HG03039 (cell line): ENCODE measurements at regions not wholly inside any gene's neighbourhood (a gene's known extent, or its start where the extent isn't known, plus 50 kb on each side); places are given as distances from the start of the nearest gene placed in this dataset.
A peak's percentile ranks its signal among the peaks of the same experiment; 100 is the strongest.

Experiments used
- ATAC-seq: cut with Tn5 transposase; IDR thresholded peaks from one replicate; pipeline ENCODE4 v1.9.1; 2021; ENCODE audit warnings: mild to moderate bottlenecking, moderate library complexity; ENCODE audit not compliant: unreplicated experiment

DNA sequence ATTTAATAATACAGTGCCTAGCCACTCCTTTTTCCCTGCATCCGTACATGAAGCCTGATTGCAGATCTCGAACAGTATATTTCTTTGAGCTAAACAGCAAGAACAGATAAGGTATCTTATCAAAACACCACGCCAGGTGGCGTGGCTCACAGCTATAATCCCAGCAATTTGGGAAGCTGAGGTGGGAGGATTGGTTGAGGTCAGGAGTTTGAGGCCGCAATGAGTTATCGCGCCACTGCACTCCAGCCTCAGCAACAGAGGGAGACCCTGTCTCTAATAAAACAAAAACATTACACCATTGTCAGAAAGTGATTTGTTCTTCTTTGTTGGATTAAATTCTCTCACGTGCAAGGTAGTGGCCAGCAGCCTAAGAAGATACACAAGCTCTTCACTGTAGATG is 291.2 kb upstream of the DMRT1 start:
- no peak for ATAC-seq

DNA sequence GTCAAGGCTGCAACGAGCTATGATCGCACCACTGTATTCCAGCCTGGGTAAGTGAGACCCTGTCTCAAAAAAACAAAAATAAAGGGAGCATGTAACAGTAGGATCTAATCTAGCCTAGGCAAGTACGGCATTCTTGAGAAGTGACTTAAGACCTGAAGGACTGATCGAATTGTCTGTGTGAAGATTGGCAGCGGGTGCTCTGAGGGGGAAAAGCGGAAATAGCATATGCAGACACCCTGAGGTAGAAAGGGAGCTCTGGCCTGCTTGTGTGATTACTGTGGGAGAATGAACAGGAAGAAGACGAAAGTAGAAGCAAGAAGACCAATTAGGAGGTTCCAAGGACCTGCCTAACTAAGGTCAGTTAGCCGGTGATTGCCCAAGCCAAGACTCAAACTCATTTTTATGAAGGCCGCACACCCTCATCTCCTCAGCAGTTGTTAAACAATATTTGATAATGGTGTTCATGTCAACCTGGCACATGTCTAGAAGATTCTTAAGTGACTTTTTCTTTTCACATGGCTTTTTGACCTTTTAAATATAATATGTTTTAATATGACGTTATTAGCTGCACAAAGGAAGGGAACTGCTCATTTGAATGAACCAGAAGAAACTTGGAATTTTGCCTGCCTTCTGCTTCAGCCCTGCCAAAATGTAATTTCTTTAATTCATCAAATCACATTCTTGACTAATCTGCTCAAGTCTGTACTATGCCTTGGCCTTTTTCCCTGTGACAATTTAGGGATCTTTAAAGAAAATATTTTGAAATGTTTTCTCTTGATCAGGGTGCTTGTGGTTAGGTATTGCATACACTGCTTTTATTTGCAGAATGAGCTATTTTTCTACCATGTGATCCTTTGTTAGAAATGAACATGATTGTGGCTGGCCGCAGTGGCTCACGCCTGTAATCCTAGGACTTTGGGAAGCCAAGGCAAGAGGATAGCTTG is 289.2 kb upstream of the DMRT1 start:
- ATAC-seq: no peak

DNA sequence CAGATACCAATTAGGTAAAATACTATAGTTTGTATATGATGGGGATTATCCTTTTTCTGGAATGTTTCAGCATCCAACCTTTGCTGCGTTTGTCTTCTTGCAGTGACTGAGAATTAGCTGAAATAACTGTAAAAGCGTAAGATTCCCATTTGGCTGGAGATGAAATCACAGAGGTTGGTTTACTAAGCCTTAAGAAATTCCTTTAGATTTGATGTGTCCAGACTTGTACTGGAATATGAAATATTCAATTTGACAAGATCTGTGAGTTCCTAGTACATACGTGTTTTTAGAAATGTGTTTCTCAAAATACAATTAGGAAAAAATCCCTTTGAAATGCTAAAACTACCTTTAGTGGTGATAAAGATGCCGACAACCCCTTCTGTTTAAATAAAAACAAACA is 286.0 kb upstream of the DMRT1 start:
- ATAC-seq: no peak

DNA sequence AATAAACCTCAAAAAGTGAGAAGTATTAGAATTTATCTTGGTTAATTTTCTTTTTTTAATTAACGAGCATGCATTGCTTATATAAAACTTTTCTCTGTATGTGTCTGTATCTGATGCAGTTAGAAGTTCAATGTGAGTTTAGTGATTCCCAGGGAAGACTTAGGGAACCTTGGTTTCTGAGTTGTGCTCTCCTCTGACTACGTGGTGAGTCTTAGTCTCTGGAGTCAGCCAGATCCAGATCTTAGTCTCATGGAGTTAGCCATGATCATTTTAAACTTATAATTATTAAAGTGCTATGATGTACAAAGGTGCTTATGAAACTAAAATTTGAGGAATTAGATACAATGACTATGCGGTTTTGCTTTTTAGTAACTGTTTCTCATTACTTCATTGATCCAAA is 285.3 kb upstream of the DMRT1 start:
- no peak for ATAC-seq

DNA sequence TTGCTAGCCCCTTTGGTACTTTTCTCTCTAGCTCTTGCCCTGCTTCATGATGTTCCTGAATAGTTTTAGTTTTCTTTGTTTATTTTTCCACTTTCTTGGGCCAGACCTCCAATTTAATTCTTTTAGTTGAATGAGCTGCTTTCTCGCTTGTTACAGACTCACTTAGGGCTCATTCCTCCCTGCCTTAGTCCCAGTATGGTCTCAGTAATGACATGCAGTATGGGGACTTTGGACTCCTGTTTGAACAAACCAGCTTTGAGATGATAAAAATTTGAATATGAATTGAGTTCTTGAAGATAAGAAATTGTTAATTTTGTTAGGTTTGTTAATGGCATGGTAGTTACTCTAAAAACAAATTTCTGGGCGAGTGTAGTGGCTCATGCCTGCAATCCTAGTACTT is 284.8 kb upstream of the DMRT1 start:
- no peak for ATAC-seq

DNA sequence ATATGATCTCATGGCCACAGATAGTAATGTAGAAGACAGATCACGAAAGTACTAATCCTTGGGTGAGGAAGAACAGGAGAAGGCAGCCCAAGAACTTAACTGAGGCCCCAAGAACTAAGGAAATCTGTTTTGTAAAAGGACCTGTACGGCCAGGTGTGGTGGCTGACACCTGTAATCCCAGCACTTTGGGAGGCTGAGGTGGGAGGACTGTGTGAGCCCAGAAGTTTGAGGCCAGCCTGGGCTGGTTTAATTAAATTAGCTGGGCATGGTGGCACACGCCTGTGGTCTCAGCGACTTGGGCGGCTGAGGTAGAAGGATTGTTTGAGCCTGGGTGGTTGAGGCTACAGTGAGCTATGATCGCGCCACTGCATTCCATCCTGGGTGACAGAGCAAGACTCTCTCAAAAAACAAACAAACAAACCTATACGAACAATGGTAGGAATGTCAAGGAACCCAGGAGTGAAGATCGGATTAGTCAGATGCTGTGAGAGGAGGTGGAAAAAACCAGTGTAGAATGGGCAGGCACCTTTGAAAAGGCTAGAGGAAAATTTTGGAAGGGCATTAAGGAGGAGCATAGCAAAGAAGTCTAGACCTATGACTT is 283.8 kb upstream of the DMRT1 start:
- ATAC-seq: no peak

DNA sequence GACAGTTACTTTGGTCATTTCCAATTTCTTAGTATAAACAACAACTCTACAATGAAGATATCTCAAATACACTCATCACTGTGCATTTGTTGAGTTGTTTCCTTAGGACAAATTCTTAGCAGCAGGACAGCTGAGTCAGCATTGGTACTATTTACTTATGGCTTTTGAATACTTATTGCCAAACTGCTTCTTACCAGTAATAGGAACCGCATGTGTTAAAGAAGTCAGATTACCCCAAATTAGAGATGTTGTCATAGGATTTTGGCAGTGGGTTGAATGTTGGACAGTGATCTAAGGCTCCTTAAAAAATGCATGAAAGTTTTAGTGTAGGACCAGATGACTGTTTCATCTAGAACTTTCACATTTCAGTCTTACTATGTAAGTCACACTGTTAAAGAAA is 280.1 kb upstream of the DMRT1 start:
- ATAC-seq: no peak

DNA sequence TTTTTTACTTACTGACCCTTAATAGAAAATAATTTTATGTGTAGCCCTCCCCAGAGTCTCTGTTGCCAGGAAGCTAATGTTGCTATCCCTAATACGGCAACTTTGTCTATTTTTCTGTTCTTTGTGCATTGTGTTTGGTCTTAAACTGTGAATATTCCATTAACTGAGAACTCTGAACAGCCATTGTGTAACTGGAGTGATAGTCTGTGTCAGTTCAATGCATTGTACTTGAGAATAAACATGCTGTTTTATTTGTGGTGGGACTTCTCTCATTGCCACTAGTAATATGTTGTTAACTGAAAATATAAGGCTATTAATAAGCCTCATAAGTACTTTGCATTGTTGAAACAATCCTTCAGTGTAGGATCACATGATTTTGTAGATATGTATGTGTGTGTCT is 278.3 kb upstream of the DMRT1 start:
- ATAC-seq: no peak

DNA sequence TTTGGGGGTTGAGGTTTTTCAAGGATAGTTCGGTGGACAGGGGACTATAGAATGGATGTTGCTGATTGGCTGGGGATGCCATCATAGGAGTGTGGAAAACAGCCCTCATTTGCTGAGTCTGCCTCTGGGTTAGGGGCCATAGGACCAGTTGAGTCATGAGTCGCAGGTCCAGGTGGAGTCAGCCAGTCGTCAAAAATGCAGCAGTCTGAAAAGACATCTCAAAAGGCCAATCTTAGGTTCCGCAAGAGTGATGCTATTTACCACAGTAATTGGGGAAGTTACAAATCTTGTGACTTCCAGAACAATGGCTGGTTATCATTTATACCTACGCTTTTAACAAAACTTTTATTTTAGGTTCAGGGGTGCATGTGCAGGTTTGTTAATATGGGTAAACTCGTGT is 276.0 kb upstream of the DMRT1 start:
- no peak for ATAC-seq

DNA sequence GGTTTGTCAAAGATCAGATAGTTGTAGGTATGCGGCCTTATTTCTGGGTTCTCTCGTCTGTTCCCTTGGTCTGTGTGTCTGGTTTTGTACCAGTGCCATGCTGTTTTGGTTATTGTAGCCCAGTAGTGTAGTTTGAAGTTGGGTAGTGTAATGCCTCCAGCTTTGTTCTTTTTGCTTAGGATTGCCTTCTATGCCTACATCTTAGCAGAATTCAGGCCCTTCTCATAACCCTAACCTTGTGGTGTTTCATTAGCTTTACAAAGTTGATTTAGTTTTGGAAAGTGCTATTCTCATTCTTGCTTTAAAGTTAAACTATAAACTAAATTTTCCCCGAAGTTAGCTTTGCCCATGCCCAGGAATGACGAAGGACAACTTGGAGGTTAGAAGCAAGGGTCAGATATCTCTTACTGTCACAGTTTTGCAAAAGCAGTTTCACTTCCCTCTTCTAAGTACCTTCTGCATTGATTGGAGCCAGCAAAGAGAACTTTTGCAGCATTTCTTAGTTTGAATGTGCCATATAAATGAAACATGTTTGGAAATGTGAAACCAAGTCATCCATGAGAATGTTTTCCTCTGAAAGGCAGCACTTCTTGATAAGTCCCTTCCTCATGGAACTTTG is 274.3 kb upstream of the DMRT1 start:
- peak; percentile 56 for ATAC-seq

DNA sequence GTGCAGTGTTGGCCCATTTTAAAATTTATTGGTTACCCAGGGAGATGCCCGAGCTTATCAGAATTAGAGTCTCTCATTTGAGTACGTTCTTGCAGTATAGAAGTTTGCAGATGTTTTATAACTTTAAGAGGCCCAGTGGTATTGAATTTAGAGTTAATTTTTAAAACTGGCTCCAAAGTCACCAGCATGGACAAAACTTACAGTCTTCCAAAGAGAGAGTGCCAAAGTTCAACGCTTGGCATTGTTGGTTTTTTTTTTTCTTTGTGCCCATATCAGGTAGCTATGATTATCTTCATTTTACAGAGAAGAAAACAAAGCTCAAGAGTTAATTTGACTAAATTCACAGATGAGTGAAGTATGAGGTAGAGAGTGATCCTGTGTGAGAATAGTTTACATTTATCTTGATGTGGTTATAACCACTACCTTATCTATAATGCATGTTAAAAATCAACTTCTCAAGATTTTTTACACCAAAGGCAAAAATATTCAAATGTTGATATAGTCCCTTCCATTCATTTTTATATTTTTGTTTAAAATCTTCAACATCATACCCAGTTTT is 273.7 kb upstream of the DMRT1 start:
- no peak for ATAC-seq

DNA sequence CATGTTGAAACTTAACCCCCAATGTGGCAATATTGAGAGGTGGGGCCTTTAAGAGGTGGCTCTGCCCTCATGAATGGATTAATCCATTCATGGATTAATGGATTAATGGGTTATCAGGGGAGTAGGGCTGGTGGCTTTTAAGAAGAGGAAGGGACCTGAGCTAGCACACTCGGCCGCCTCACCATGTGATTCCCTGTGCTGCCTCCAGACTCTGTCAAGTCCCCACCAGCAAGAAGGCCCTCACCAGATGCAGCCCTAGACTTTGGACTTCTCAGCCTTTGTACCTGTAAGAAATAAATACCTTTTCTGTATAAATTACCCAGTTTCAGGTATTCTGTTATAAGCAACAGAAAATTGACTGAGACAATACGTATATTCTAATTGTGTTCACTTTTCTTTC is 272.2 kb upstream of the DMRT1 start:
- ATAC-seq: no peak

DNA sequence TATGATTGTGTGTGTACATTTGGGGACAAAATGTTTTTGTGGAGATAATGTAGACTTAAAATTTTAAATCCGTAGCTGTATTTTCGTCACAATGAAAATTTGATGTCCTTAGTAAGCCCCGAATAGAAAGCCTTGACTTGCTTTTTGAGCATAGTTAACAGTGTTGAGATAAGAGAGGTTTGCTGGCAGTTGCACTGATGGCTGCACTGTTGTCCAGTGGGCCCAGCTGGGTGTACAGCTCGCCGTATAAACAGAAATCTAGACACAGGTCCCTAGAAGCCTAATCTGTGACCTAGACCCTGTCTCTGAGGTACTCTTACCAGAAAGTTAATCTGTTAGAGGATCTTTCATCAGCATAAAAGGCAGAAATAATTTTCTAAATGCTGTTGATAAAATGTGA is 271.3 kb upstream of the DMRT1 start:
- ATAC-seq: no peak

DNA sequence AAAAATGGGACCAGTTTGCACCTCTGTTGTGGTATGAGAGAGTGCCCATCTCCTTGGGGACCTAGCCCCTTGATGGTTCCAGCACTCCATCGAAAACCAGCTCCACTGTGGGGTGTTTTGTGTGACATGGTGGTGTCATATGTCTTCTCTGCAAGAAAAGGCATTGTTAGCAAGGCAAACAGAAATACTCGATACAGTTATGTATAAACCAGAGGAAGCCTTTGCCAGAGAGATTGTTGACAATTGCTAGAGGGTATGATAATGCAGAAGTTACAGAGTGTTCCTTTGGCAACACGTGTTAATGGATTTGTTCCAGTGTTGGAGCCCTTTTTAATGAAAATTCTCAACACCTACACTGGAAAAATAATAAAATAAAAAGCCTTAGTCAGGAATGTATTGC is 270.4 kb upstream of the DMRT1 start:
- ATAC-seq: no peak

DNA sequence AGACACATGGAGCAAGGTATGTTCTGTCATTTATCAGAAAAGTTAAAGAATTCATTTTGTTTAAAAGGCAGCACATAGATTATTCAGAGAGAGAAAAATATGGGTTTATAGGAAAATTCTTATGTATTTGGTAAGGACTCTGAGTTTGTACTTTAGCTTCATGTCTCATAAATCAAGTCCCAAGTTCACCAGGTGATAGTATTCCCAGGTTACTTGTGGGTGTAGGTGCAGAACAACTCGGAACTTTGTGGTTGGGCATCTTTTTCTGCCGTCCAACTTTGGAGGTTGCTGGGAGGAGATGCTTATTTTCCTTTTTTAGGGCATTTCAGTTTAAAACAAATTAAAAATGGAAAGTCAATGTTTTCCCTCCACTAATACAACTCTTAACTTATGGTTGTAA is 269.8 kb upstream of the DMRT1 start:
- no peak for ATAC-seq

DNA sequence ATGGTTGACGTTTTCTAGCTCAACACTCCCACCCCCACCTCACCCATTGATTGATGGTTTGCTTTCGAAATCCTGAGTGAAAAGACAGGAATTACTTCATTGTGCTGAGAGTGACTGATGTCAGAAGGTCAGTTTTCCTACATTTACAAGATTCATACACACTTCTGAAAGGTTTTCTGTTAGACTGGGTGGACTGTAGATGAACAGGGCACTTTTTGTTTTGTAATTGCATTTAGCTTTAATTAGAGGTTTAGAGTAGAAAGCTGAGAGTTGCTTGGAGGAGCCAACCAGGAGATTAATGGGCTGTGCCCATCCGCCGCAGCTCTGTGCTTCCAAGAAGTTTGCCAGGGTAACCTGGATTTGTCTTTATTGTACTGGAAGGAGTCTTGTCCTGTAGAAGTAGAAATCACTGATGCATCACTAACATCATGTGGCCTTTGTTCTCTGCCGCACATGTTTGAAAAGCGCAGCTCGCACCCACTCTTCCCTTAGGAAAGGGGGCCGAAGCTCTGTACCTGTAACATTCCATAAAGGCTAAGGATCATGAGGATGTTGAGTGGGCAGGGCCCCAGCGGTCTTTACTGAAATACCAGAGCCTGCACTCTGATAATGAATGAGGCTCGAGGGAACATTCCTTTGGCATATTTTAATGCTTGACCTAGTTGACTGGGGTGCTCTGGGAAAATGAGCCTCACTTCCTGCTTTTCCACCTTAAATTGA is 267.6 kb upstream of the DMRT1 start:
- no peak for ATAC-seq

DNA sequence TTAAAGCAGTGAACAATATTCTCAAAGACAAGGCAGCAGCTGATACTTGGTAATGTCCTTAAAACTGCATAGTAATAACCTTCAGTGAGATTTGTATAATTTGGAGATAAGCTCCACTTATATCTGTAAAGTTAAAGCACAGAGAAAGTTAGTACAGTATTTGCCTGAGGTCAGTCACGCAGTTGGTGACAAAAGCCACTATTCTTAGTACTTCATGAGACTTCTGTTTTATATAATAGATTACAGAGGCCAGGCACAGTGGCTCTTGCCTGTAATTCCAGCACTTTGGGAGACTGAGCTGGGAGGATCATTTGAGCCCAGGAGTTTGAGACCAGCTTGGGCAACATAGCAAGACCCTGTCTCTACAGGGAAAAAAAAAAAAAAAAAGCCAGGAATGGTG is 266.4 kb upstream of the DMRT1 start:
- no peak for ATAC-seq

DNA sequence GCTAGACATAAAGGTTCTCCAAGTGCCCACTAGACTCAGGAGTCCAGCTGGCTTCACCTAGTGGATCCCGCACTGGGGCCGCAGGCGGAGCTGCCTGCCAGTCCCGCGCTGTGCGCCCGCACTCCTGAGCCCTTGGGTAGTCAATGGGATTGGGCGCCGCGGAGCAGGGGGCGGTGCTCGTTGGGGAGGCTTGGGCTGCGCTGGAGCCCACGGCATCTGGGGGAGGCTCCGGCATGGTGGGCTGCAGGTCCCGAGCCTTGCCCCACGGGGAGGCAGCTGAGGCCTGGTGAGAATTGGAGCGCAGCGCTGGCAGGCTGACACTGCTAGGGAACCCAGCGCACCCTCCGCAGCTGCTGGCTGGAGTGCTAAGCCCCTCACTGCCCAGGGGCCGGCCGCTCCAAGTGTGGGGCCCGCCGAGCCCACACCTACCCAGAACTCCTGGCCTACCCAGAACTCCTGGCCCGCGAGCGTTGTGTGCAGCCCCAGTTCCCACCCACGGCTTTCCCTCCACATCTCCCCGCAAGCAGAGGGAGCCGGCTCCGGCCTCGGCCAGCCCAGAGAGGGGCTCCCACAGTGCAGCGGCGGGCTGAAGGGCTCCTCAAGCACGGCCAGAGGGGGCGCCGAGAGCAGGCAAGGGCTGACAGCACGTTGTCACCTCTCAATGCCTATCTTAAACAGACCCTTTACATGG is 260.7 kb upstream of the DMRT1 start:
- no peak for ATAC-seq

DNA sequence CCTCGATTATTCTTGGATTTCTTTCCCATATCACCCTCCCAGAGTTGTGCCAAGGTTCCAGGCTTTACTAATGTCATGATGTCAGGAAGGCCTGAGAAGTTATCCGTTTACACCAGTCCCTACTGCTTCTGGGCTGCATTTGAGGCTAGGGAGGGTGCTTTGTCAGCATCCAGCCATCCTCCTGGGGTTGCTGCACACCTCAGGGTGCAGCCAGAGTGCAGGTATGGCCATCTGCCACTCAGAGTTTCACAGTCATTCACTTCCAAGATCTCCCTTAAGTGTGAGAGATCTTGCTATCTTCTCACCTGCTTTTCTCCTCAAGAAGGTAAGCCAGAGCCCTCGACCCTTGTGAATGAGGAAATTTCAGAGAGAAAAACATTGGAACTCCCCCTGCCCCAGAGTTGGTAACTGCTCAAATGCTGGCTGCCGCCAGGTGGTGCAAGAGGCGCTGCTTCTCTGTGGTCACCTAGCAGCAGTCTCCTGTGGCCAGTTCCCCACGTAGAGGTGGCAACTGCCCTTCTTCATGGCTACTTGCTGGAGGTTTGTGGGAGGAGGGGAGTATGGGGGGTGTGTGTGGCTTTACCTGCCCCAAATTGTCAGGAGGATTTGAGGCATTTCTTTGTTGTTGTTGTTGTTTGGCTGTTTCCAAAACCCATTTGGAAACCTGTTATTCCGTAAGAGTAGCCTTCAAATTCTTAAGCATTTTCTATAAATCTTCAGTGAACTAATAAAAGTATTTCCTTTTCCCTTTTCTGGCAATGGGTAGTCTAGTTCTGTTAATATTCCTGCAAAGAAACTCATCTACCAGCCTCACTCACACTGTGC is 259.6 kb upstream of the DMRT1 start:
- no peak for ATAC-seq

DNA sequence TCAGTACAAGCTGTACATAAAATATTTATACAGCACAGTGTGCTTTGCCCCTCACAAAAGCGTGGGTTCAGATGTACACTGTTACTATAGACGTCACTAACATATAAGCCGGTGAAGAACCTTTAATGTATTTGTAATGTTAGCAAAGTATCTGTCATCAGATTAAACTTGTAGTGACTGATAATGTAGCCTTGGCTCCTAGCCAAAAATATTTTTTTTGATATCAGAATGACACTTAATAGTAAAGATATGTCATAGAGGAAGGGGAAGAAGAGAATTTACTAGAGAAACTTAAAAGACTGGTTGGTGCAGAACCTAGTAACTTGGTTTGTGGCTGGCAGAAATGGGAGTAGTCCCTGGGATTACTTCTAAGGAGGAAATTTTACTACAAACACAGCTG is 258.7 kb upstream of the DMRT1 start:
- ATAC-seq: no peak
